HEK293T (cell line): ENCODE measurements at regions not wholly inside any gene's neighbourhood (a gene's known extent, or its start where the extent isn't known, plus 50 kb on each side); places are given as distances from the start of the nearest gene placed in this dataset.

Experiments used
- CTBP1 ChIP-seq: fragments of 450-650 bp; IDR thresholded peaks from 2 replicates; pipeline ENCODE4 v1.6.1; 2016; ENCODE audit warnings: borderline replicate concordance
- FOXM1 ChIP-seq: fragments of 450-650 bp; IDR thresholded peaks from 2 replicates; pipeline ENCODE4 v1.6.1; 2017; ENCODE audit warnings: mild to moderate bottlenecking, borderline replicate concordance
- HDGF ChIP-seq: fragments of 450-650 bp; IDR thresholded peaks from 2 replicates; pipeline ENCODE4 v1.6.1; 2017; ENCODE audit warnings: antibody characterized with exemption, borderline replicate concordance
- SP1 ChIP-seq: fragments of 450-650 bp; IDR thresholded peaks from 2 replicates; pipeline ENCODE4 v1.6.1; 2017

GRCh38 chr1:242774256-242774655 lies 249.8 kb upstream of the PLD5 start:
- TF ChIP-seq SP1 (no peak), FOXM1 (no peak), CTBP1 (no peak), HDGF (no peak)
